ENCODE measurements at regions not wholly inside any gene's neighbourhood (a gene's known extent, or its start where the extent isn't known, plus 50 kb on each side); places are given as distances from the start of the nearest gene placed in this dataset.

GRCh38 chr6:125354649-125355048, 52.9 kb upstream of the HDDC2 start:
- no peak overlapping the region for H3K18ac ChIP-seq (ENCODE audit: low read length)
- H2BK12ac ChIP-seq (ENCODE audit: low read length): no peak overlapping the region
- H2BK120ac ChIP-seq (ENCODE audit: insufficient read depth, low read length, poor library complexity): no peak overlapping the region
- H4K12ac ChIP-seq (ENCODE audit: low read depth, low read length): no peak overlapping the region
- no peaks in the 10 kb centered on the region for H3K36me3 ChIP-seq (ENCODE audit: control insufficient read depth in 1 of 2, insufficient read depth in 2 of 2, low read length in 2 of 2)
- no peaks in the 10 kb centered on the region for H3K9me3 ChIP-seq (ENCODE audit: insufficient read depth, low read depth, low read length)
- H3K23ac ChIP-seq (ENCODE audit: low read length): no peak overlapping the region
- no peaks in the 10 kb centered on the region for H3K79me1 ChIP-seq (ENCODE audit: low read length)
- H2BK5ac ChIP-seq (ENCODE audit: low read depth, low read length, poor library complexity): no peak overlapping the region
- H4K8ac ChIP-seq (ENCODE audit: low read depth, low read length): no peak overlapping the region
- H3K4me2 ChIP-seq (ENCODE audit: low read length): no peak overlapping the region
- H2AK5ac ChIP-seq (ENCODE audit: low read length): no peak overlapping the region
- H3K4me1 ChIP-seq (ENCODE audit: control insufficient read depth in 1 of 2, insufficient read depth in 2 of 2, low read length in 2 of 2): peaks cover 0 to 2% of the 10 kb centered on the region in 2 experiments
- WGBS (ENCODE audit: extremely low coverage, insufficient coverage, insufficient read length): 100% methylated on average over 2 of the region's 3 CpGs
- no peak overlapping the region for H3K4me3 ChIP-seq (ENCODE audit: low read depth, low read length)
- no peaks in the 10 kb centered on the region for H3K79me2 ChIP-seq (ENCODE audit: control insufficient read depth, insufficient read depth, low read length, poor library complexity)
- no peak overlapping the region for H4K91ac ChIP-seq (ENCODE audit: low read depth, low read length)
- H3K4ac ChIP-seq (ENCODE audit: low read depth, low read length): no peak overlapping the region
- H3K14ac ChIP-seq (ENCODE audit: low read length): no peak overlapping the region
- DNase-seq: no peak
- H2AFZ ChIP-seq (ENCODE audit: insufficient read depth, low read length, poor library complexity): no peak overlapping the region
- no peak overlapping the region for H3K27ac ChIP-seq (ENCODE audit: low read depth, low read length)
- no peaks in the 10 kb centered on the region for H3K27me3 ChIP-seq (ENCODE audit: insufficient read depth, low read length)
- H3K9ac ChIP-seq (ENCODE audit: low read length): no peak overlapping the region

GRCh38 chr6:125356884-125357283, 55.1 kb upstream of the HDDC2 start:
- Histone ChIP-seq H3K4me2 (ENCODE audit: low read length) (no peak overlapping the region), H3K36me3 (ENCODE audit: control insufficient read depth in 1 of 2, insufficient read depth in 2 of 2, low read length in 2 of 2) (no peaks in the 10 kb centered on the region), H3K9ac (ENCODE audit: low read length) (no peak overlapping the region), H4K91ac (ENCODE audit: low read depth, low read length) (no peak overlapping the region), H2BK120ac (ENCODE audit: insufficient read depth, low read length, poor library complexity) (no peak overlapping the region), H3K9me3 (ENCODE audit: insufficient read depth, low read depth, low read length) (no peaks in the 10 kb centered on the region), H3K27ac (ENCODE audit: low read depth, low read length) (no peak overlapping the region), H3K18ac (ENCODE audit: low read length) (no peak overlapping the region), H3K79me2 (ENCODE audit: control insufficient read depth, insufficient read depth, low read length, poor library complexity) (no peaks in the 10 kb centered on the region), H2AK5ac (ENCODE audit: low read length) (no peak overlapping the region), H3K4ac (ENCODE audit: low read depth, low read length) (no peak overlapping the region), H3K4me1 (ENCODE audit: control insufficient read depth in 1 of 2, insufficient read depth in 2 of 2, low read length in 2 of 2) (peaks cover 0 to 2% of the 10 kb centered on the region in 2 experiments), H2BK12ac (ENCODE audit: low read length) (no peak overlapping the region), H2BK5ac (ENCODE audit: low read depth, low read length, poor library complexity) (no peak overlapping the region), H3K4me3 (ENCODE audit: low read depth, low read length) (no peak overlapping the region), H2AFZ (ENCODE audit: insufficient read depth, low read length, poor library complexity) (no peak overlapping the region), H3K23ac (ENCODE audit: low read length) (no peak overlapping the region), H4K8ac (ENCODE audit: low read depth, low read length) (no peak overlapping the region), H3K79me1 (ENCODE audit: low read length) (peaks cover 1% of the 10 kb centered on the region), H3K27me3 (ENCODE audit: insufficient read depth, low read length) (no peaks in the 10 kb centered on the region), H3K14ac (ENCODE audit: low read length) (no peak overlapping the region), H4K12ac (ENCODE audit: low read depth, low read length) (no peak overlapping the region)
- no CpG with 5 or more reads among the region's 5 CpGs for WGBS (ENCODE audit: extremely low coverage, insufficient coverage, insufficient read length)
- DNase-seq: no peak

- no peak for DNase-seq
- Histone ChIP-seq H3K23ac (ENCODE audit: low read length) (no peak overlapping the region), H3K79me1 (ENCODE audit: low read length) (peaks cover 4% of the 10 kb centered on the region), H4K91ac (ENCODE audit: low read depth, low read length) (no peak overlapping the region), H3K14ac (ENCODE audit: low read length) (no peak overlapping the region), H3K4ac (ENCODE audit: low read depth, low read length) (no peak overlapping the region), H2AFZ (ENCODE audit: insufficient read depth, low read length, poor library complexity) (no peak overlapping the region), H3K79me2 (ENCODE audit: control insufficient read depth, insufficient read depth, low read length, poor library complexity) (no peaks in the 10 kb centered on the region), H3K4me1 (ENCODE audit: control insufficient read depth in 1 of 2, insufficient read depth in 2 of 2, low read length in 2 of 2) (peaks cover 0 to 5% of the 10 kb centered on the region in 2 experiments), H3K4me2 (ENCODE audit: low read length) (no peak overlapping the region), H3K27ac (ENCODE audit: low read depth, low read length) (no peak overlapping the region), H4K8ac (ENCODE audit: low read depth, low read length) (no peak overlapping the region), H2BK5ac (ENCODE audit: low read depth, low read length, poor library complexity) (no peak overlapping the region), H4K12ac (ENCODE audit: low read depth, low read length) (no peak overlapping the region), H2AK5ac (ENCODE audit: low read length) (no peak overlapping the region), H3K9ac (ENCODE audit: low read length) (no peak overlapping the region), H3K18ac (ENCODE audit: low read length) (no peak overlapping the region), H2BK120ac (ENCODE audit: insufficient read depth, low read length, poor library complexity) (no peak overlapping the region), H3K27me3 (ENCODE audit: insufficient read depth, low read length) (no peaks in the 10 kb centered on the region), H3K36me3 (ENCODE audit: control insufficient read depth in 1 of 2, insufficient read depth in 2 of 2, low read length in 2 of 2) (no peaks in the 10 kb centered on the region), H3K4me3 (ENCODE audit: low read depth, low read length) (no peak overlapping the region), H3K9me3 (ENCODE audit: insufficient read depth, low read depth, low read length) (no peaks in the 10 kb centered on the region), H2BK12ac (ENCODE audit: low read length) (no peak overlapping the region)
- WGBS (ENCODE audit: extremely low coverage, insufficient coverage, insufficient read length): no CpG with 5 or more reads among the region's 8 CpGs
Observed at GRCh38 chr6:125357515-125358256, 55.9 kb upstream of the HDDC2 start.

- Histone ChIP-seq H3K4me2 (ENCODE audit: low read length) (no peak overlapping the region), H3K4me3 (ENCODE audit: low read depth, low read length) (no peak overlapping the region), H2AK5ac (ENCODE audit: low read length) (no peak overlapping the region), H4K91ac (ENCODE audit: low read depth, low read length) (no peak overlapping the region), H3K14ac (ENCODE audit: low read length) (no peak overlapping the region), H3K18ac (ENCODE audit: low read length) (no peak overlapping the region), H3K4me1 (ENCODE audit: control insufficient read depth in 1 of 2, insufficient read depth in 2 of 2, low read length in 2 of 2) (peaks cover 0 to 11% of the 10 kb centered on the region in 2 experiments), H3K9ac (ENCODE audit: low read length) (no peak overlapping the region), H2BK5ac (ENCODE audit: low read depth, low read length, poor library complexity) (no peak overlapping the region), H3K27ac (ENCODE audit: low read depth, low read length) (no peak overlapping the region), H2BK12ac (ENCODE audit: low read length) (no peak overlapping the region), H3K9me3 (ENCODE audit: insufficient read depth, low read depth, low read length) (no peaks in the 10 kb centered on the region), H3K36me3 (ENCODE audit: control insufficient read depth in 1 of 2, insufficient read depth in 2 of 2, low read length in 2 of 2) (no peaks in the 10 kb centered on the region), H4K12ac (ENCODE audit: low read depth, low read length) (no peak overlapping the region), H3K79me1 (ENCODE audit: low read length) (peaks cover 12% of the 10 kb centered on the region), H3K23ac (ENCODE audit: low read length) (no peak overlapping the region), H2AFZ (ENCODE audit: insufficient read depth, low read length, poor library complexity) (no peak overlapping the region), H3K4ac (ENCODE audit: low read depth, low read length) (no peak overlapping the region), H3K79me2 (ENCODE audit: control insufficient read depth, insufficient read depth, low read length, poor library complexity) (peaks cover 3% of the 10 kb centered on the region), H3K27me3 (ENCODE audit: insufficient read depth, low read length) (no peaks in the 10 kb centered on the region), H2BK120ac (ENCODE audit: insufficient read depth, low read length, poor library complexity) (no peak overlapping the region), H4K8ac (ENCODE audit: low read depth, low read length) (no peak overlapping the region)
- WGBS (ENCODE audit: extremely low coverage, insufficient coverage, insufficient read length): no CpG with 5 or more reads among the region's 3 CpGs
- DNase-seq: no peak
Observed at GRCh38 chr6:125358898-125359297, 57.1 kb upstream of the HDDC2 start.

All from trophoblast cell (in vitro differentiated cells and primary cell).